Suprapubic skin (tissue), 4 donors: ENCODE measurements at regions not wholly inside any gene's neighbourhood (a gene's known extent, or its start where the extent isn't known, plus 50 kb on each side); places are given as distances from the start of the nearest gene placed in this dataset.

Experiments
- DNase-seq, 2 donors: peaks; one replicate each; pipeline ENCODE4 v3.0.0-alpha.2; 2019; ENCODE audit warnings: low spot score in 2 of 2
- H3K27ac ChIP-seq: fragments of 200-600 bp; sonication (generic); one replicate; pipeline ENCODE4 v1.5.1; 2019
- H3K27me3 ChIP-seq: fragments of 200-600 bp; sonication (generic); one replicate; pipeline ENCODE4 v1.5.1; 2019
- H3K36me3 ChIP-seq: fragments of 200-600 bp; sonication (generic); one replicate; pipeline ENCODE4 v1.5.1; 2019
- H3K4me1 ChIP-seq: fragments of 200-600 bp; sonication (generic); one replicate; pipeline ENCODE4 v1.5.1; 2019
- H3K4me3 ChIP-seq: fragments of 200-600 bp; sonication (generic); one replicate; pipeline ENCODE4 v1.5.1; 2019; ENCODE audit warnings: mild to moderate bottlenecking
- H3K9me3 ChIP-seq: fragments of 200-600 bp; sonication (generic); one replicate; pipeline ENCODE4 v1.5.1; 2019
- EP300 ChIP-seq: sonication (generic); formaldehyde crosslinking; IDR thresholded peaks from one replicate; pipeline ENCODE4 v1.6.1; 2017; ENCODE audit warnings: antibody characterized with exemption
- POLR2A ChIP-seq, 2 donors: fragments of 450-650 bp; IDR thresholded peaks; one replicate each; pipeline ENCODE4 v1.6.1; 2017; ENCODE audit warnings: antibody characterized with exemption in 2 of 2, mild to moderate bottlenecking in 2 of 2, moderate library complexity in 2 of 2
- POLR2AphosphoS5 ChIP-seq, 3 donors: sonication (generic); formaldehyde crosslinking; IDR thresholded peaks; one replicate each; pipeline ENCODE4 v1.6.1; 2017; ENCODE audit warnings: antibody characterized with exemption in 3 of 3
- WGBS: methylation state at CpG from one replicate; pipeline ENCODE4 v1.1.5; 2018; 5-methylcytosine and 5-hydroxymethylcytosine counted together
- TF ChIP-seq, protein P1 (sequence below), 2 donors: fragments of 200-600 bp in 1 of 2; fragments of 450-650 bp in 1 of 2; sonication (generic) in 1 of 2; IDR thresholded peaks; one replicate each; pipeline ENCODE4 v1.5.1; 2016 to 2019; ENCODE audit warnings: antibody characterized with exemption in 2 of 2, mild to moderate bottlenecking in 1 of 2, moderate library complexity in 1 of 2

- H3K9me3 ChIP-seq, result no peaks in the 10 kb centered on the region
- H3K27me3 ChIP-seq, result no peaks in the 10 kb centered on the region
- no peak for DNase-seq
- 58% methylated on average over 2 of the region's 2 CpGs for WGBS
- H3K27ac ChIP-seq, result no peak overlapping the region
- no peak overlapping the region for H3K4me3 ChIP-seq
- no peak for TF ChIP-seq POLR2AphosphoS5 (IDR thresholded peaks at IDR 0.05)
- no peak for TF ChIP-seq POLR2A (IDR thresholded peaks at IDR 0.05)
- TF ChIP-seq, protein P1, sequence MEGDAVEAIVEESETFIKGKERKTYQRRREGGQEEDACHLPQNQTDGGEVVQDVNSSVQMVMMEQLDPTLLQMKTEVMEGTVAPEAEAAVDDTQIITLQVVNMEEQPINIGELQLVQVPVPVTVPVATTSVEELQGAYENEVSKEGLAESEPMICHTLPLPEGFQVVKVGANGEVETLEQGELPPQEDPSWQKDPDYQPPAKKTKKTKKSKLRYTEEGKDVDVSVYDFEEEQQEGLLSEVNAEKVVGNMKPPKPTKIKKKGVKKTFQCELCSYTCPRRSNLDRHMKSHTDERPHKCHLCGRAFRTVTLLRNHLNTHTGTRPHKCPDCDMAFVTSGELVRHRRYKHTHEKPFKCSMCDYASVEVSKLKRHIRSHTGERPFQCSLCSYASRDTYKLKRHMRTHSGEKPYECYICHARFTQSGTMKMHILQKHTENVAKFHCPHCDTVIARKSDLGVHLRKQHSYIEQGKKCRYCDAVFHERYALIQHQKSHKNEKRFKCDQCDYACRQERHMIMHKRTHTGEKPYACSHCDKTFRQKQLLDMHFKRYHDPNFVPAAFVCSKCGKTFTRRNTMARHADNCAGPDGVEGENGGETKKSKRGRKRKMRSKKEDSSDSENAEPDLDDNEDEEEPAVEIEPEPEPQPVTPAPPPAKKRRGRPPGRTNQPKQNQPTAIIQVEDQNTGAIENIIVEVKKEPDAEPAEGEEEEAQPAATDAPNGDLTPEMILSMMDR (IDR thresholded peaks at IDR 0.05), result no peak
- TF ChIP-seq EP300, result no peak
- no peaks in the 10 kb centered on the region for H3K36me3 ChIP-seq
- no peaks in the 10 kb centered on the region for H3K4me1 ChIP-seq
Measured at GRCh38 chr12:105798256-105798845, 340.4 kb downstream of the NUAK1 start.

GRCh38 chr12:105799103-105799502, 339.7 kb downstream of the NUAK1 start:
- no peaks in the 10 kb centered on the region for H3K9me3 ChIP-seq
- TF ChIP-seq, protein P1 (IDR thresholded peaks at IDR 0.05), result no peak
- TF ChIP-seq POLR2AphosphoS5 (IDR thresholded peaks at IDR 0.05) (no peak), EP300 (no peak), POLR2A (IDR thresholded peaks at IDR 0.05) (no peak)
- WGBS, result 47% methylated on average over 2 of the region's 2 CpGs

DNA sequence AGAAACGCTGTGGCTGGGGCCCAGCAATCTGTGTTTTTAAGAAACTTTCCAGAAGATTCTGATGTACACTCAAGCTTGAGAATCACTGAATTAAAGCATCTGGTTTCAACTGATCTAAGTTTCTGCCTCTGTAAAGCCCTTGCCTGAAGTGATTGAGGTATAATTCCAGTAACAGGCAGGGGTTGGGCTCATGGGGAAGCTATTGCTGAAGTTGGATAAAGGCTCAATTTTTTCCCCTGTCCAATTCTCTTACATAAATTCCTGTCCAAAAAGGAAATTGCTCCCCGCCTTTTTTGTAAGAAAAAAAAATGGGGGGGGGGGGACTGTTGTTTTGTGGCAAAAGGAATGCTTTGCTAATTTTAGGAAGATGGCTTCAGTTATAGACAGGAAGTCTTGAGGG, 337.4 kb downstream of the NUAK1 start:
- Histone ChIP-seq H3K4me1 (peaks cover 7% of the 10 kb centered on the region), H3K27me3 (no peaks in the 10 kb centered on the region), H3K4me3 (no peak overlapping the region), H3K27ac (no peak overlapping the region), H3K36me3 (no peaks in the 10 kb centered on the region), H3K9me3 (no peaks in the 10 kb centered on the region)
- no peak for DNase-seq
- TF ChIP-seq, protein P1 (IDR thresholded peaks at IDR 0.05), result no peak
- TF ChIP-seq EP300, result no peak
- TF ChIP-seq POLR2A (IDR thresholded peaks at IDR 0.05), result no peak
- no peak for TF ChIP-seq POLR2AphosphoS5 (IDR thresholded peaks at IDR 0.05)
- 65% methylated on average over 2 of the region's 2 CpGs for whole genome bisulfite sequencing

More at GRCh38 chr12:105799103-105799502, 339.7 kb downstream of the NUAK1 start:
- no peak for DNase-seq
- Histone ChIP-seq H3K27me3 (no peaks in the 10 kb centered on the region), H3K4me1 (no peaks in the 10 kb centered on the region), H3K4me3 (no peak overlapping the region), H3K27ac (no peak overlapping the region), H3K36me3 (no peaks in the 10 kb centered on the region)

DNA sequence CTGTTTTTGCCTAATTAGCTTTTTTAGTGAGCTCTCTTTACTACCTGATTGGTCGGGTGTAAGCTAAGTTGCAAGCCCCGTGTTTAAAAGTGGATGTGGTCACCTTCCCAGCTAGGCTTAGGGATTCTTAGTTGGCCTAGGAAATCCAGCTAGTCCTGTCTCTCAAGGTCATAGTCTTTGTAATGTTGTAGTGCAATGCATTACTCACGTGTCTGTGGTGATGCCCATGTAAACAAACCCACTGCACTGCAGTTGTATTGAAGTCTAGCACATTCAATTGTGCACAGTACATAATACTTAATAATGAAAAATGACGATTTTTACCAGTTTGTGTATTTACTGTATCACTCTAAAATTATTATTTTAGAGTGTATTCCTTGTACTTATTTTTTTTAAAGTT, 335.5 kb downstream of the NUAK1 start:
- DNase-seq, result no peak
- no peak overlapping the region for H3K27ac ChIP-seq
- no peaks in the 10 kb centered on the region for H3K9me3 ChIP-seq
- no peak overlapping the region for H3K4me3 ChIP-seq
- TF ChIP-seq, protein P1 (IDR thresholded peaks at IDR 0.05), result no peak
- TF ChIP-seq EP300 (no peak), POLR2A (IDR thresholded peaks at IDR 0.05) (no peak), POLR2AphosphoS5 (IDR thresholded peaks at IDR 0.05) (no peak)
- no peaks in the 10 kb centered on the region for H3K36me3 ChIP-seq
- peaks cover 8% of the 10 kb centered on the region for H3K4me1 ChIP-seq
- 80% methylated on average over 4 of the region's 4 CpGs for WGBS
- H3K27me3 ChIP-seq, result no peaks in the 10 kb centered on the region

- TF ChIP-seq POLR2AphosphoS5 (IDR thresholded peaks at IDR 0.05) (no peak), POLR2A (IDR thresholded peaks at IDR 0.05) (no peak)
- TF ChIP-seq, protein P1 (IDR thresholded peaks at IDR 0.05), result no peak
- Histone ChIP-seq H3K27ac (no peak overlapping the region), H3K4me1 (peaks cover 8% of the 10 kb centered on the region), H3K9me3 (no peaks in the 10 kb centered on the region), H3K36me3 (no peaks in the 10 kb centered on the region), H3K4me3 (no peak overlapping the region), H3K27me3 (no peaks in the 10 kb centered on the region)
- 81% methylated on average over 5 of the region's 5 CpGs for WGBS
- DNase-seq, result no peak
Measured at GRCh38 chr12:105804591-105805265, 334.0 kb downstream of the NUAK1 start.
